Stimulated activated CD8-positive, alpha-beta memory T cell treated with anti-CD3 and anti-CD28 coated beads, Interleukin-7, amount 100 ng/mL, for 1 hour (primary cell): ENCODE measurements at regions not wholly inside any gene's neighbourhood (a gene's known extent, or its start where the extent isn't known, plus 50 kb on each side); places are given as distances from the start of the nearest gene placed in this dataset.

Source experiments
- DNase-seq, 2 donors: peaks; one replicate each; pipeline ENCODE4 v3.0.0-alpha.2; 2020; ENCODE audit warnings: low read depth in 2 of 2

DNA sequence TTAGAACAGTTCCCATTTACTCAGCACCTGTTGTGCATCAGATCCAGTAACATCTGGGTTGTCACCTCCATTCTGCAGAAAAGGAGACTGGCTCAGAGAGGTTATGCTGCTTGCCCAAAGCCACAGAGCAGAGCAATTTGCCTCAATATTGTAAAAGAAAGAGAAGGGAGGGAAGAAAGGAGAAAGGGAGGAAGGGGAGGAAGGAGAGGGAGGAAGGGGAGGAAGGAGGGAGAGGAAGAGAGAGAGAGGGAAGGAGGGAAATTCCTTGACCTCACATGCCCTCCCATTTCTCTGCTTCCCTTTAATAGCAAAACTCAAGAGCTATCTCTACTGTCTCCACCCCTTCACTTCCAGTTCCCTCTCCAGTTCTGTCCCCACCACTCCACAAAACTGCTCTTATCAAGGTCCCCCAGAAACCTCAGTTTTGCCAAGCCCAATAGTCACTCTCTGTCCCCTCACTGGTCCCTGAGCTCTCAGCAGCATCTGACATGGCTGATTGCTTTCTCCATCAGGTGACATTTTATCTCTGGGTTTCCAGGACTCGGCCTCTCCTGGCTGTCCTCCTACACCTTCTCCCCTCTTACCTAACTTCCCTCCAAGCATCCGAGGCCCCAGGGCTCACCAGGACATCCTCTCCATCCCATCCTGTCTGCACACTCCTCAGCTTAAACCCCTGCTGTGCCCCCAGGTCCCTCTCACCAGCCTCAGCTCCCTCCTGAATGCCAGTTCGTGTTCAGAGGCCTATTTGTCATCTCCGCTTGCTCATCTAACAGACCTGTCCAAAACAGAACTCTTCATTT, 104.7 kb upstream of the LINGO1 start:
- DNase-seq: no peak

- DNase-seq: no peak
Measured at GRCh38 chr15:77734306-77734705, 101.6 kb upstream of the LINGO1 start.

DNA sequence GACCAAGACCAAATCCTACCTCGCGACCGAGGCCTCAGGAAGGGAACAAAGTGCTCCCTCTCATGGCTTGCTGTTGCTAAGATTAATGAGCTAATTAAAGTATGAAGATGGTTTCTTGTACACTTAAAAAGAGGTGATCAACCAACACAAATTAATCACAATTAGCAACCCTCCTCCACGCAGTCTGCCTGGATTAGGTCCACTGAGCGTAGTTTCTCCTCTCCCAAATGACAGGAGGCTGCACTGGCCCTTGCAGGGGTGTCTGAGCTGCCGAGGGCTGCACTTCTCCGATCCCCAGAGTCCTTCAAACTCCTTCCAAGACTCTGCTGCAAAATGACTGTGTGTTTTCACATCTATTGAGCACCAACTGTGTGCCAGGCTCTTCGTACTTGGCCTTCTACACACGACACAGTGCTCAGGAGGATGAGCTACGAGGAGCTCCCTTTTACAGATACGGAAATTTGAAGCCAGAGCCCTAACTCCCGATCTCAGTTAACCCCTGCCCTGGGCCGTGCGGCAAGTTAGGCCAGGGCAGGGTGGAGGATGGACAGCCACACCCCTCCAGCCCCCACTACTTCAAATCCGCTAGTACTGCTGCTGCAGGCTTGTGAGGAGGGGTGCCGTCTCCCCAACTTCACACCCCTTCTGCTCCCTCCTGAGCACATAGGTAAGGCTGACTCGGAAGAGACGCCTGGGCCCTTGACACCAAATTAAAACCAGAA, 101.0 kb upstream of the LINGO1 start:
- DNase-seq: no peak

DNA sequence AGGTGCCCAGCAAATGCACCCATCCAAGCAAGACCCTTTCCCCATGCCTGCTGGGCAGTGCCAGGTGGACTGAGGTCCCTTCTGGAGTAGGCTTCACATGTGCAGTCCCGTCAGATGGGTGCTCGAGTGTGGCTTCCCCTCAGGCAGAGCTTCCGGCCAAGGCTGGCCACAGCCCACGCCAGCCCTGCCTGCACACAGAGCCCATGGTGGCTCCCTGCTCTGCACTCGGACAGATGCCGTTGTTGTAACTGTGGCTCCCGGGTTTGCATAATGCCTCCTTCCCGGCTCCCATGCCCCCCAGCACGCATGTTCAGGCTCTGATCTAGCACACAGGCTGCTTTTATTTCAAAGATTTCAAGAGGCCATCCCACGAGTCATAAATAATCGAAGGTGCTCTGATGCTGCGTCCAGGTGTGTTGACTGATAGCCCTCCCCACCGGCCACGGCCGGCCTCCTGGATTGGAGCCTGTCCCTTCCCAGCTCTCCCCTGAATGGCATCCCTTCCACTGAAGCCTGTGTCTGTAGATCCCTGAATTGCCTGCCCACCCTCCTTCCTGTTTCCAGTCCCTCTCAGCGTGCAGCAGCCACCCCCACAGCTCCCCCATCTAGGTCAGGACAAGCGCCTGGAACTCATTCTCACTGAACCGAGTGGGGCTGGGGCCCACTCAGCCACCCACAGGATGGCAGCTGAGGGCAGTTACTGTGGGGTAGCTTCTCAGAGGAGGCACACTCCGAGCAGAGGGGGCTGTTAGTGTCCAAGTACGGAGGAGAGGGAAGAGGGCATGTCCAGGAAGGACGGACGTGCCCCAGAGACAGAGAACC, 100.0 kb upstream of the LINGO1 start:
- DNase-seq: no peak

GRCh38 chr15:77731945-77732344, 99.2 kb upstream of the LINGO1 start:
- DNase-seq: no peak

GRCh38 chr15:77731067-77731466, 98.4 kb upstream of the LINGO1 start:
- DNase-seq: no peak

DNA sequence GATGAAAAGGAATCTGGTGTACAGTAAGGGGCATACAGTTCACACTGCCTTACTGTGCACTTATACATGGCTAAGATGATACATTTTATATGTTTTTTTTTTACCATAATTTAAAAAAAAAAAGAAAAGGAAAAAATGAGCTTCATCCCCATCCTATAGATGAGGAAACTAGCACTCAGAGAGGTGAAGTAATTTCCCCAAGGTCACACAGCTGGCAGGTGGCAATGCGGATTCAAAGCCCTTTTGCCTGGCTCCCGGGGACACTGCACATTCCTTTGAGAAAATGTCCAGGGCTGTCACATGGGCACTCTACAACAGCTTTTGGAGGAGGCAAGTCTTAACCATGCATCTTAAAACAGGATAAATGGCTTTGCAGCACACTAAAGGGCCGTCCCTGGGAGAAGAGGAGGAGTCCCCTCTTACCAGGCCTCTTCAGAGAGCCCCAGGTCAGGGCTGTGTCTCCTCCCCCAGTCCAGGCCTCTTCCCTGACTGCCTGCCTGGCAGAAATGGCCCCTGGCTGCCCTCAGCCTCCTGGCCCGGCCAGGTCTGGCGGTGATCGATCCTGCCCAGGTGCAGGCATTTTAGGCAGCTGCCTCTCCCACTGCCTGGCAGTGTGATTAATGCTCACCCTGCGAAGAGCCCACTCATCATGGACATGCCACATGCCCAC, 95.1 kb upstream of the LINGO1 start:
- no peak for DNase-seq

DNA sequence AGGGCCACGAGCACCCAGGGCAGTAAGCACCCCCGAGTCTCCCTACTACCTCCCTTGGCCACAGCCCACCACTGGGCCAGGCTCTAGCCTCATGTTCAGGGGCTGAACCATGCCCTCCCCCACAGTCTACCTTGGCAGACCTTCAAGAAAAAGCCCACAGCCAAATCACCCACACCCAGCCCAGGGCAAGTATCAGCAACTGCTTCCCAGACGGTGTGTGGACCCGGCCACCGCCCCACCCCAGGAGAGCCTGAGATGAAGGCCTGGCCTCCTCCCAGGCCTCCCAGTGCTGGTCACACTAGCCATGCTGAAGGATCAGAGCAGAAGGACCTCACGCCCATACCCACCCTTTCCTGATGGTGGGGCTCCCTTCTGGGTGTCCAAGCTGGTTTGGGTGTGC, 92.0 kb upstream of the LINGO1 start:
- DNase-seq: no peak

GRCh38 chr15:77723756-77724155, 91.0 kb upstream of the LINGO1 start:
- DNase-seq: no peak

GRCh38 chr15:77722759-77723460, 90.2 kb upstream of the LINGO1 start:
- DNase-seq: no peak

GRCh38 chr15:77721963-77722362, 89.3 kb upstream of the LINGO1 start:
- DNase-seq: no peak

DNA sequence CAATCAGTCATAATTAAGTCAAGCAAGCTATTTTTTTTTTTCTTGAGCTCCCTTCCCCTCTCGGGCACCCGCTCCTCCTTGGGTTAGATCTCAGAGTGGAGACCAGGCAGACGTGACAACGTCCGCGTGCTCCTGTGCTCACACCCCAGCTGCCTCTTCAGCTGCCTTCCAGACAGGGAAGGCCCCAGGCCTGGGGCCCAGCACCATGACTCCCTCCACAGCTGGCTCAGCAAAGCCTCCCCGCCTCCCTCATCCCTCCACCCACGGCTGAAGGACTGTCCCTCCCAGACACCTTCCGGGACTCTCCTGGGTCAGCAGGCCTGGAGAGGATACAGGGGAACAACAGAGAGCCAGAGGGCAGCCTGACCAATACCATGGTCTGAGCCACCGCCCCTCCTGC, 87.9 kb upstream of the LINGO1 start:
- DNase-seq: no peak

- DNase-seq: no peak
Measured at GRCh38 chr15:77720173-77720572, 87.5 kb upstream of the LINGO1 start.

- no peak for DNase-seq
Measured at GRCh38 chr15:77719450-77719849, 86.7 kb upstream of the LINGO1 start.

DNA sequence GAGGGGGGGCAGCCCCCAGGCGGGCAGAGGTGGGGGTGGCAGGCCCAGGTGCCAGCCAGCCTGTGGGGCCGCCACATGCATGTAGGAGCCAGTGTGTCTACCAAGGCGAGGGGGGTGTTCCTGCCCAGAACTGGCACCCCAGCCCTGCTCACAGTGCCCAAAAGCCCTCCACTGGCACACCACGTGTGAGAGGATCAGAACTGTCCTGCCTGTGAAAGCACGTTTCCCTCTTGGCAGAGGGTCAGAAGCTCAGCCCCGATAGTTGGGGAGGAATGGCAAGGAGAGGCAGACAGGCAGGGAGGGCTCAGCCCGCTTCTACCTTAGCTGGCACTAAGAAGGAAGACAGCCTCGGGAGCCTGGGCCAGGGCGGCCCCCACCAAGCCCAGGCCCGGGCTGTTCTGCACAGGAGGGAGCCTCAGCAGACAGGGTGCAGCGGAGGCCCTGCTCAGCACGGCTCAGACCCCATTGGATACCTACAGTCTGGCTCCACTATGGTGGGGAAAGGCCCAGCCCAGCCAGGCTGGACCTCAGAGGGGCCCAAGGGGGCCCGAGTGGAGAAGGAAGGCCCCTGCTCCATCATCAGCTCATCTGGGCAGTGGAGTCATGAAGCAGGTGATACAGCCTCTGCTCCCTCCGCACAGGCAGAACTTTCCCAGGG, 84.8 kb upstream of the LINGO1 start:
- no peak for DNase-seq

GRCh38 chr15:77716632-77717332, 84.1 kb upstream of the LINGO1 start:
- no peak for DNase-seq

DNA sequence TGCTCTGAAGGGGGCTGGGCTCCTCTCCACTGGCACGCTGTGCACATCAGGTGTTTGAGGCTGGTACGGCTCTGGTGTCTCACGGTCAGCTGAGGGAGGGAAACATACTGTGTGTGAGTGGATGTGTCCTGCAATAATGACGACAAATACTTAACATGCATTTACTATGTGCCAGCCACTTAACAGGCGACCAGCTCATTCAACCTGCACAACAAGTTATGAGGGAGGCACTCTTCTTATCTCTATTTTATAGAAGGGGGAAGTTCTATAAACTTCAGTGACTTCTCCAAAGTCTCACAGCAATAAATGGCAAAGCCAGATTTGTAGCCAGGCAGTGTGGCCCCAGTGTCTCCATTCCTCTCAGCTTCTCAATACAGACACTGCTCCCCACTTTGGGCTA, 83.1 kb upstream of the LINGO1 start:
- no peak for DNase-seq

GRCh38 chr15:77715051-77715450, 82.3 kb upstream of the LINGO1 start:
- DNase-seq: no peak

- DNase-seq: no peak
Measured at GRCh38 chr15:77714555-77714954, 81.8 kb upstream of the LINGO1 start.

- DNase-seq: no peak
Measured at GRCh38 chr15:77714023-77714422, 81.3 kb upstream of the LINGO1 start.
